Activated CD8-positive, alpha-beta memory T cell treated with anti-CD3 and anti-CD28 coated beads for 4 hours (primary cell): ENCODE measurements at regions not wholly inside any gene's neighbourhood (a gene's known extent, or its start where the extent isn't known, plus 50 kb on each side); places are given as distances from the start of the nearest gene placed in this dataset.

Experiments
- DNase-seq, 2 donors: peaks; one replicate each; pipeline ENCODE4 v3.0.0-alpha.2; 2020; ENCODE audit warnings: low read depth in 2 of 2

- no peak for DNase-seq
Observed at GRCh38 chr21:39124681-39125251, 58.5 kb downstream of the PSMG1 start.

DNA sequence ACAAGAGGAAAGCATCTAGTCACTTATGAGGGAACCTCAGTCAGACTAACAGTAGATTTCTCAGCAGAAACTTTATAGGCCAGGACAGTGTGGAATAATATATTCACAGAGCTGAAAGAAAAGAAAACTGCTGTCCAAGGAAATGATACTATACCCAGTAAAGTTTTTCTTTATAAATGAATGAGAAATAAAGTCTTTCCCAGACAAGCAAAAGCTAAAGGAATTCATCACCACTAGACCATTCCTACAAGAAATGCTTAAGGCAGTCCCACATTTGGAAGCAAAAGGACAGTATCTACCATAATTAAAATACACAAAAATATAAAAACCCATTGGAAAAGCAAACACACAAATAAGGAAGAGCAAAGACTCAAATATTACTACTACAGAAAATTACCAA lies 59.9 kb downstream of the PSMG1 start:
- no peak for DNase-seq

GRCh38 chr21:39121600-39122355 lies 61.5 kb downstream of the PSMG1 start:
- no peak for DNase-seq

DNA sequence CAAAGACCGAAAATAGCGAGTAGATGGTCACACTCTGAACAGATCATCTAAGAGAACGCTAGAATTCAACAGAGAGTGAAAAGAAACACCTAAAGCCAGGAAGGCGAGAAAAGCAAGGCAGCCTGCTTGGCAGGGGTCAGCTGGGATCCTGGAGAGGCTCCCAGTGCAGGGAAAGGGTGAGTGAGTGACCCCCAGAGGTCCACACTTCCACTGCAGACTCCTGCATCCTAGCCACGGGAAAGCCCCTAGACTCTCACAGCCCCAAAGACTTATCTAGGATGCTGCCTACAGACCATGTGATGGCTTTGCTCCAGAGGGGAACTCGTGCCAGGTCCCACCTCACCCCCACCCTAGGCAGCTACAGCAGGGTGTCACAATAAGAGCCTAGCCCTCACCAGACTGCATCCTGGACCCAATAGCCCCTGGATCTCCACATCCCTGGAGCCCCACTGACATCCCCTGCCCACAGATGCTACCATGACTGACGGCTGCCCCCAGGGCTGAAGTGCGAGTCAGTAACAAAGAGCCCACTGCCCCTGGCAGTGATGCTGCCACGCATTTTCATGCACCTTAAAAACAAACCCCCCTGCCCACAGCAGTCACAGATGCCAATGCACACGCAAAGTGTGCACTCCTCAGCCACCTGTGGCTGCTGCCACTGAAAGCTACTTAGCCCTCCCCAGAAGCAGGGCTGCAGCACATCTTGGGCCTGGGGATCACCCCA lies 62.2 kb downstream of the PSMG1 start:
- DNase-seq, result no peak

- DNase-seq, result no peak
Observed at GRCh38 chr21:39119891-39120290, 63.4 kb downstream of the PSMG1 start.

DNA sequence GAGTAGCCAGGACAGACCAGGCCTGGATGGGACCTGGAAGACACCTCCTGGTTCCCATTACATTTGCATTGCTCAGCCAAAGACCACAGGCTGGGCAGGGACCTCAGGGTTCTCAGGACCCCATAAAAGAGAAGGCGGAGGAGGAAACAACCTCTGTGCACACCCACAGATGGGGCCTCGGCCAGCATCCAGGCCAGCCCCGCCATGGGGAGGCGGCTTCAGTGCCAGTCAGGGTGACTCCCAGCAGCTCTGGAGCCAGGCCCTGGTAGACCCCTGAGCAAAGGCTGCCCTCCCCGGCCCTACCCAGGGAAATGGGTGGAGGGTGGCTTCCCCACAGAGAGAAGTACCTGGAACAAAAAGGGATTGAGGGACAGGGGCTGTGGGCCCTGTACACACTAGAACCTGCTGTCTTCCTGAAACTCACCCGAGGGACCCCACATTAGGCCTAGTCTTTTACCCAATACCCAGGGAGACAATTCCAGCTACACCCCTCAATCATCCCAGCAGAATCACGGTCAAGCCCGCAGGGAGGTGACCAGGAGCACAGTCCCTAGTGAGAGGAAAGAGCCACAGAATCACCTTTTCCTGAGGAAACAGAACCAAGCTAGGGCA lies 64.5 kb downstream of the PSMG1 start:
- DNase-seq, result no peak

- no peak for DNase-seq
Observed at GRCh38 chr21:39118061-39118460, 65.2 kb downstream of the PSMG1 start.

DNA sequence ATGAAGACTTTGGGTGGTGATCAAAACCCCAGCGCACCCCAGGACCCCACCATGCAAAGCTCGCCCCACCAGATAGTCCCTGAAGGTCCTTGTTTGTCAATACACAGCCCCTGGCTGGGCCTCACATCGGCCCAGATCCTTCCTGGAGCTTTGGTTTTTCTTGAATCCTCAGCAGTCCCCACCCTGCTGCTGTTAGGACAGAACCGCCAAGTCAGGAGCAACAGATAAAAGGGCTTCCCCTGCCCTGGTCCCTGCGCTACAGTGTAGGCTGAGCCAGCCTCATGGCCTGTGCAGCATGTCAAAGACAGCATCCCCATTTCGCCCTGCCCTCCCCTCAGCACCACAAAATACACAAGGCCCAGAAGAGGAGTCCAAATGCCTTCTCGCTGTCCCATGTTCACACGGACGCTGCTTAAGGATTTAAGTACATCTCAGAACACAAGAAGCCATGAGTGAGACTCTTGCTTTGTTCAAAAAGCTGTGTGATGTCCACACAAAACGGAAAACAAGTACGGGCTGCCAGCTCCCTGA lies 65.7 kb downstream of the PSMG1 start:
- no peak for DNase-seq

DNA sequence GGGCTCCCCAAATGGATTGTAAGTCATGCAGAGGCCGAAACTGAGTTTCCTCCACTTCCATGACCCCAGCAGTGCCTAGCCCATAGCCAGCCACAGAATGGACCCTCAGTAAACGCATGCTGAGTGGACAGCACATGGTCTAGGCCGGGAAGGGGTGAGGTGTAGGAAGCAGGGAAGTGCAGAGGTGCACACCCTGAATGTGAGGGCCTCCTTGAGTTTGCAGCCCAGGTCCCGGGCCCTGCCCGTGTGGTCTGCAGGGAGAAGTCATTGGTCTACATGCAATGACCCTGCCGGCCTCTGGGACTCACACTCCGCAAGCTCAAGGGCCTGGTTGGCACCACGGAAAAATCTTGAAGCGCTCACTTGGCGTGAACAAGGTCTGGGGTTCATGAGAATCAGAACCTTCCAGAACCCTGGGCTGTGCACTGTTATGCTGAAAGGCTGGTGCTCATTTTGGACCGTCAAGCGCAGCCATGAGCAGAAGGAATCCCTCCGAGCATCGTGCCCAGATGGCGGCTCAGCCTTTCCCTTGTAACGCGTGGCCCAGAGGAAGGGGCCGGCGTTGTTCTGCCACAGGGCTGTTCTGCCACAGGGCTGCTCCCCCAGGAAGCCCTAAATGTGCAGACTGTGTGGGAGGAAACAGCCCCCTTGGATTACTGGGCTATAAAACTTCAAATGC lies 66.4 kb downstream of the PSMG1 start:
- no peak for DNase-seq

DNA sequence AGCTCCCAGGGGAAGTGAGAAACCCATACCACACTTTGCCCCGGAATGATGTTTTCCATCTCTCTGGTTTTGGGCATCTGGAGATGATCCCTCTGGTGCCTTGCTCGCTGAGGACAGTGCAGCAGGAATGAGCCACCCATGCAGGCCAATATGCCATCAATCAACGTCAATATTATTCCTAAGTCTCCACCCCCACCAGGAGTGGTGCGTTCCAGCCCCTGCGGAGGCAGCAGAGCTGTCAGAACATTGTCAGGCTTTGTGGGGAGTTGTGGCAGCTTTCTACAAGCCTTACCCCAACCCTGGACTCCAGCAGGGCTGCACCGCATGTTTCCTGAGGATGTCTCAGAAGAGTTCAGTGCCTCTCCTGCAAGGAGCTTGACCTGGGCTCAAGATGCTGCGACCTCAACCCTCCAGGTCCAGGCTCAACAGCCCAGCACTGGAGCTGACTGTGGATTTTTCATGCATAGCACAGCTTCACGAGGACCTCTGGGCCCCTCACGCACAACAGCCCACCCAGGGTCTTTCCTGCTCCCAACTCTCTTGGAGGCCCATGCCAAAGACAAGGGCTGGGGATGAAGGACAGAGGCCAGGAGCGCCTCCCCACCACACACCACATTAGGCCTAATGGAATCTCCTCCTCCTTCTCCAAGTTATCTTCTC lies 67.5 kb downstream of the PSMG1 start:
- DNase-seq, result no peak

DNA sequence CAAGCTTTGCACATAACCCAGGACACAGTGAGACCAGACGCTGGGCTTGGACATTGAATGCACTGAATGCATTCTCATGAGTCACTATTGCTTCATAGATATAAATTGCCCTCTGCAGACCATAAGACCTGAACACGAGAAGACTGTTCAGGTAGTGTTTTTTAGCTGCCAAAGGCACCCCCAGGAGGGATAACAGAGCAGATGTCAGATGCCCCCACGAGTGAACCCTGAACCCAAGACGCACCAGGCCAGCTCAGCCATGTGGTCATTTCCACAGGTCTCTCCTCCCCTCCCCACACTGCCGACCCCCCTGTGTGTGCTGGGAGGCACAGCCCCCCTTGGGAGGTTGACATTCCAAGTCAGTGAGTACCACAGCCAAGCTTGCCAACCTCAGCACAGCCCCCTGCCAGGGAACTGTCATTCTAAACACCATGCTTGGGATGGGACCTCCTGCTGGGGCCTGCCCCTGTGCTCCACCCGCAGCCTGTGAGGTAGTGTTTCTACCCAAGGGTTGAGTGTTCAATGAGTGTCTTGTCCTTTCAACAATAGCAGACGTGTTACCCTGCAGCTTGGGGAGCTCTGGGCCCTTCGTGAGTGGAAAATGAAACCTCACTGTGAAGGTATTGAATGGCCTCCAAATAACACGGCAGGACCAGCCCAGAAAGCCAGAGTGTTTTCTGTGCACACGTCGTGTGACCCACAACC lies 68.2 kb downstream of the PSMG1 start:
- no peak for DNase-seq

GRCh38 chr21:39111931-39112550 lies 71.2 kb downstream of the PSMG1 start:
- no peak for DNase-seq

GRCh38 chr21:39110431-39110830 lies 72.8 kb downstream of the PSMG1 start:
- no peak for DNase-seq

GRCh38 chr21:39109596-39110210 lies 73.5 kb downstream of the PSMG1 start:
- no peak for DNase-seq

- no peak for DNase-seq
Observed at GRCh38 chr21:39109163-39109530, 74.1 kb downstream of the PSMG1 start.

- no peak for DNase-seq
Observed at GRCh38 chr21:39108291-39109162, 74.7 kb downstream of the PSMG1 start.

DNA sequence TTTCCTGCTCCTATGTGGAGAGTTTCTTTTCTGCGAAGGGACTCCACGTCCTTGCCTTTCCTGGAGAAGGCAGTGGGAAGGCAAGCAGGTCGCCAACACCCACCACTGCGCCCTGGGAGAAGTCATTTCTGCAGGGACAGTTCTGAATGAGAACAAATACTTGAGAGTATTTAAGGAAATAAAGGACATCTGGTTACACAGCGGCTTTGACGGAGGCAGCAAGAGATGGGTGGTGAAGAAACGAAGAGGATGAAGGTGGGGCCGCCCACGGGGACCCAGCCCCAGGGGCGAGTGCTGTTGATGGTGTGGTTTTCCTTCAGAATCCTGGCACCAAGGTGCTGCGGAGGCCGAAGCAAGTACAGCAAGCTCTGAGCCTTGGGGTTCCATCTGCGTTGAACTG lies 75.5 kb downstream of the PSMG1 start:
- DNase-seq, result no peak

DNA sequence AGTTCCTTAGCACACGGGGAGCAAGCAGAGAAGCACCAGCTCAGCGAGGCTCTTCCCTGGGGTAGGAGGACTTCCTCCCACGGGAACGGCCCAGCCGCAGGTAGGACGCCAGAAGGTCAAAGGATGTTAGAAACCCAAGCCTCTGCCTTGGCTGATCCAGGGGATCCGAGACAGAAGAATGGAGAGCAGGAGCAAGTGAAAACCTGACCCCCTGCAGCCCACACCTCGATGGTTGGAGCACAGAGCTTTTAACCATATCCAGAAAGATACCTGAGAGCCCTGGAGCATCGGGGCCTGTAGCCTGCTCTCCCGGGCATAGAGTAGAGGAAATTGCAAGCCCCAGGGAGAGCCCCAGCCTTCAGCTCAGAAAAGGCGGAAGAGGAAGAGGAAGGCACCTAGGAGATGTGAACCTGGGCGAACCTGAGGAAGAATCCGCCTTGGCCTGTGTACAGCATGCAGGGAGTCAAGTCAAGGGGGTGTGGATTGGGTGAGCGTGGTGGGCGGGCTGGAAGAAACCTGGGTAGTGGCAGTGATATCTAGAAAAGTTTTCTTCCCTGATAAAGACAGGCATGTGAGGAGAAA lies 76.3 kb downstream of the PSMG1 start:
- DNase-seq, result no peak
